Breast epithelium (tissue), 4 donors: ENCODE measurements at regions not wholly inside any gene's neighbourhood (a gene's known extent, or its start where the extent isn't known, plus 50 kb on each side); places are given as distances from the start of the nearest gene placed in this dataset.

Experiments used
- DNase-seq, 2 donors: peaks; one replicate each; pipeline ENCODE4 v3.0.0-alpha.2; 2019; ENCODE audit warnings: low spot score in 2 of 2
- H3K27ac ChIP-seq, 2 donors: fragments of 200-600 bp; sonication (generic) in 1 of 2; one replicate each; pipeline ENCODE4 v1.5.1; 2016 to 2019; ENCODE audit warnings: mild to moderate bottlenecking in 1 of 2
- H3K27me3 ChIP-seq, 2 donors: fragments of 200-600 bp; sonication (generic) in 1 of 2; one replicate each; pipeline versions ENCODE4 v1.5.1 to v1.6.0; 2017 to 2019; ENCODE audit warnings: control low read depth in 1 of 2, mild to moderate bottlenecking in 1 of 2
- H3K36me3 ChIP-seq: fragments of 200-600 bp; one replicate; pipeline ENCODE4 v1.5.1; 2019
- H3K4me1 ChIP-seq, 2 donors: fragments of 200-600 bp; sonication (generic); one replicate each; pipeline ENCODE4 v1.5.1; 2016 to 2019; ENCODE audit warnings: control low read depth in 1 of 2
- H3K4me3 ChIP-seq, 3 donors: fragments of 200-600 bp; sonication (generic); 1 replicate in 2 of 3; 2 replicates in 1 of 3; pipeline ENCODE4 v1.5.1; 2016 to 2019; ENCODE audit warnings: mild to moderate bottlenecking in 3 of 3, moderate library complexity in 2 of 3
- H3K9me3 ChIP-seq, 2 donors: fragments of 200-600 bp; sonication (generic) in 1 of 2; one replicate each; pipeline ENCODE4 v1.5.1; 2016 to 2019; ENCODE audit warnings: control low read depth in 1 of 2
- CTCF ChIP-seq, 3 donors: fragments of 450-650 bp; IDR thresholded peaks; one replicate each; pipeline ENCODE4 v1.5.1; 2016 to 2017; ENCODE audit warnings: antibody characterized with exemption in 3 of 3, mild to moderate bottlenecking in 3 of 3, moderate library complexity in 3 of 3
- POLR2A ChIP-seq: fragments of 450-650 bp; IDR thresholded peaks from one replicate; pipeline ENCODE4 v1.6.1; 2016; ENCODE audit warnings: antibody characterized with exemption, mild to moderate bottlenecking, moderate library complexity
- POLR2AphosphoS5 ChIP-seq, 3 donors: sonication (generic); formaldehyde crosslinking; IDR thresholded peaks; one replicate each; pipeline ENCODE4 v1.6.1; 2017; ENCODE audit warnings: antibody characterized with exemption in 3 of 3
- intact Hi-C: fragments of 100-400 bp; cut with DNase I; formaldehyde crosslinking; loops from one replicate; pipeline ENCODE4 v1.15.1; 2023; ENCODE audit warnings: low total_unique reads

GRCh38 chr6:24004062-24004461 lies 122.0 kb upstream of the NRSN1 start:
- intact Hi-C loops: loop anchor here (5.0 kb wide), 1 partner anchor 972 kb away; no protein-coding TSS in a partner anchor
- DNase-seq: no peak
- no peak for TF ChIP-seq POLR2AphosphoS5 (IDR thresholded peaks at IDR 0.05)
- no peak for TF ChIP-seq CTCF (IDR thresholded peaks at IDR 0.05)
- no peak for TF ChIP-seq POLR2A
- Histone ChIP-seq H3K36me3 (no peaks in the 10 kb centered on the region), H3K27me3 (no peaks in the 10 kb centered on the region), H3K4me3 (no peak overlapping the region), H3K9me3 (no peaks in the 10 kb centered on the region), H3K27ac (no peak overlapping the region), H3K4me1 (no peaks in the 10 kb centered on the region)

- Histone ChIP-seq H3K27me3 (no peaks in the 10 kb centered on the region), H3K9me3 (no peaks in the 10 kb centered on the region), H3K27ac (no peak overlapping the region), H3K4me3 (no peak overlapping the region), H3K36me3 (no peaks in the 10 kb centered on the region), H3K4me1 (no peaks in the 10 kb centered on the region)
- DNase-seq: no peak
- TF ChIP-seq POLR2A (no peak), POLR2AphosphoS5 (IDR thresholded peaks at IDR 0.05) (no peak), CTCF (IDR thresholded peaks at IDR 0.05) (no peak)
- intact Hi-C loops: loop anchor here (5.0 kb wide), 1 partner anchor 972 kb away; no protein-coding TSS in a partner anchor
Observed at GRCh38 chr6:24004659-24005058, 121.4 kb upstream of the NRSN1 start.

- no peak overlapping the region for H3K27ac ChIP-seq
- no peak for DNase-seq
- intact Hi-C loops: no loop called here
Observed at GRCh38 chr6:24006254-24006653, 119.8 kb upstream of the NRSN1 start.

GRCh38 chr6:24009319-24009718 lies 116.7 kb upstream of the NRSN1 start:
- Histone ChIP-seq H3K27ac (no peak overlapping the region), H3K9me3 (no peaks in the 10 kb centered on the region), H3K36me3 (no peaks in the 10 kb centered on the region), H3K4me3 (no peak overlapping the region), H3K27me3 (no peaks in the 10 kb centered on the region), H3K4me1 (no peaks in the 10 kb centered on the region)
- no peak for TF ChIP-seq CTCF (IDR thresholded peaks at IDR 0.05)
- no peak for TF ChIP-seq POLR2AphosphoS5 (IDR thresholded peaks at IDR 0.05)
- TF ChIP-seq POLR2A: no peak
- intact Hi-C loops: no loop called here
- no peak for DNase-seq

More at GRCh38 chr6:24006254-24006653, 119.8 kb upstream of the NRSN1 start:
- H3K4me1 ChIP-seq: no peaks in the 10 kb centered on the region
- no peaks in the 10 kb centered on the region for H3K9me3 ChIP-seq
- no peaks in the 10 kb centered on the region for H3K27me3 ChIP-seq
- no peak overlapping the region for H3K4me3 ChIP-seq
- TF ChIP-seq POLR2A (no peak), CTCF (IDR thresholded peaks at IDR 0.05) (no peak), POLR2AphosphoS5 (IDR thresholded peaks at IDR 0.05) (no peak)
- no peaks in the 10 kb centered on the region for H3K36me3 ChIP-seq

- Histone ChIP-seq H3K36me3 (no peaks in the 10 kb centered on the region), H3K4me3 (no peak overlapping the region), H3K4me1 (no peaks in the 10 kb centered on the region), H3K9me3 (no peaks in the 10 kb centered on the region), H3K27ac (no peak overlapping the region), H3K27me3 (no peaks in the 10 kb centered on the region)
- intact Hi-C loops: no loop called here
- TF ChIP-seq POLR2A: no peak
- no peak for TF ChIP-seq CTCF (IDR thresholded peaks at IDR 0.05)
- DNase-seq: no peak
Observed at GRCh38 chr6:24010133-24010532, 115.9 kb upstream of the NRSN1 start.
